ENCODE measurements at regions not wholly inside any gene's neighbourhood (a gene's known extent, or its start where the extent isn't known, plus 50 kb on each side); places are given as distances from the start of the nearest gene placed in this dataset.

DNA sequence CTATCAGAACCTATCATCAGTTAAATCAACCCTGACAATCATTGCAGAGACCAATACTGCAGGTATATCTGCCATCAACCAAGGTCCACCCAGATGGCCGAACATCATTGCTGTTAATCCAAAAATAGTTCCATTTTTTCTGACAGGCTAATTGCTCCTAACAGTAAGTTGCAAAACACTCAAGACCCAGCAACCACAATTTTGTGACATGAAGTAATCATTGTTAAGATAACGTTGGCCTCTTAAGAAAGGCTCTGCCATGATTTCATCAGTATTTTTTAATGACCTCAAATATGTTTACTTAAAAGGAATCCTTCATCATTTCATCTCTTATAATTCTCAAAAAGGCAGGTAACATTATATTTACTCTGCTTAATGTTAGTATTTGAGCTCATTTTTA, 553.4 kb upstream of the POM121L12 start:
- TF ChIP-seq, protein P1, sequence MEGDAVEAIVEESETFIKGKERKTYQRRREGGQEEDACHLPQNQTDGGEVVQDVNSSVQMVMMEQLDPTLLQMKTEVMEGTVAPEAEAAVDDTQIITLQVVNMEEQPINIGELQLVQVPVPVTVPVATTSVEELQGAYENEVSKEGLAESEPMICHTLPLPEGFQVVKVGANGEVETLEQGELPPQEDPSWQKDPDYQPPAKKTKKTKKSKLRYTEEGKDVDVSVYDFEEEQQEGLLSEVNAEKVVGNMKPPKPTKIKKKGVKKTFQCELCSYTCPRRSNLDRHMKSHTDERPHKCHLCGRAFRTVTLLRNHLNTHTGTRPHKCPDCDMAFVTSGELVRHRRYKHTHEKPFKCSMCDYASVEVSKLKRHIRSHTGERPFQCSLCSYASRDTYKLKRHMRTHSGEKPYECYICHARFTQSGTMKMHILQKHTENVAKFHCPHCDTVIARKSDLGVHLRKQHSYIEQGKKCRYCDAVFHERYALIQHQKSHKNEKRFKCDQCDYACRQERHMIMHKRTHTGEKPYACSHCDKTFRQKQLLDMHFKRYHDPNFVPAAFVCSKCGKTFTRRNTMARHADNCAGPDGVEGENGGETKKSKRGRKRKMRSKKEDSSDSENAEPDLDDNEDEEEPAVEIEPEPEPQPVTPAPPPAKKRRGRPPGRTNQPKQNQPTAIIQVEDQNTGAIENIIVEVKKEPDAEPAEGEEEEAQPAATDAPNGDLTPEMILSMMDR (IDR thresholded peaks at IDR 0.05): no peak
- TF ChIP-seq EZH2 (IDR thresholded peaks at IDR 0.05) (no peak), EZH2phosphoT487 (IDR thresholded peaks at IDR 0.05) (no peak)

Data from neural progenitor cell (in vitro differentiated cells).